Stimulated activated CD4-positive, alpha-beta T cell treated with anti-CD3 and anti-CD28 coated beads, Interleukin-4, amount 100 ng/mL, for 1 hour (primary cell): ENCODE measurements at regions not wholly inside any gene's neighbourhood (a gene's known extent, or its start where the extent isn't known, plus 50 kb on each side); places are given as distances from the start of the nearest gene placed in this dataset.

Source experiments
- DNase-seq: peaks from one replicate; pipeline ENCODE4 v3.0.0-alpha.2; 2020

GRCh38 chr3:116939091-116939490, 229.5 kb downstream of the TUSC7 start:
- no peak for DNase-seq

GRCh38 chr3:116939550-116939949, 230.0 kb downstream of the TUSC7 start:
- DNase-seq = no peak

GRCh38 chr3:116940719-116941118, 231.1 kb downstream of the TUSC7 start:
- no peak for DNase-seq

GRCh38 chr3:116946376-116946775, 236.8 kb downstream of the TUSC7 start:
- DNase-seq = no peak

GRCh38 chr3:116947148-116947547, 237.6 kb downstream of the TUSC7 start:
- DNase-seq = no peak

GRCh38 chr3:116947809-116948208, 238.2 kb downstream of the TUSC7 start:
- DNase-seq = no peak

GRCh38 chr3:116950301-116951055, 240.9 kb downstream of the TUSC7 start:
- DNase-seq = no peak

GRCh38 chr3:116951610-116952009, 242.0 kb downstream of the TUSC7 start:
- DNase-seq = no peak

- no peak for DNase-seq
Observed at GRCh38 chr3:116958291-116958690, 248.7 kb downstream of the TUSC7 start.

GRCh38 chr3:116961106-116961505, 251.5 kb downstream of the TUSC7 start:
- DNase-seq = no peak

- DNase-seq = no peak
Observed at GRCh38 chr3:116963802-116964201, 254.2 kb downstream of the TUSC7 start.

- DNase-seq = no peak
Observed at GRCh38 chr3:116966649-116967048, 257.1 kb downstream of the TUSC7 start.

- no peak for DNase-seq
Observed at GRCh38 chr3:116969135-116969534, 259.6 kb downstream of the TUSC7 start.

GRCh38 chr3:116969646-116970045, 260.1 kb downstream of the TUSC7 start:
- DNase-seq = no peak

GRCh38 chr3:116971531-116971930, 262.0 kb downstream of the TUSC7 start:
- DNase-seq = no peak

GRCh38 chr3:116974702-116975101, 265.1 kb downstream of the TUSC7 start:
- no peak for DNase-seq

GRCh38 chr3:116977441-116977840, 267.9 kb downstream of the TUSC7 start:
- DNase-seq = no peak

GRCh38 chr3:116980099-116980498, 270.5 kb downstream of the TUSC7 start:
- no peak for DNase-seq

GRCh38 chr3:116981089-116981488, 271.5 kb downstream of the TUSC7 start:
- no peak for DNase-seq

GRCh38 chr3:116984301-116984700, 274.7 kb downstream of the TUSC7 start:
- DNase-seq = no peak

- DNase-seq = no peak
Observed at GRCh38 chr3:116994351-116994879, 284.8 kb downstream of the TUSC7 start.

- DNase-seq = no peak
Observed at GRCh38 chr3:117003501-117003900, 293.9 kb downstream of the TUSC7 start.

- no peak for DNase-seq
Observed at GRCh38 chr3:117005274-117005673, 295.7 kb downstream of the TUSC7 start.

GRCh38 chr3:117005911-117006522, 296.4 kb downstream of the TUSC7 start:
- DNase-seq = no peak

- no peak for DNase-seq
Observed at GRCh38 chr3:117010318-117010717, 300.7 kb downstream of the TUSC7 start.
